Prostate gland (tissue), 2 donors: ENCODE measurements at regions not wholly inside any gene's neighbourhood (a gene's known extent, or its start where the extent isn't known, plus 50 kb on each side); places are given as distances from the start of the nearest gene placed in this dataset.

Experiments used
- CTCF ChIP-seq, 4 experiments: fragments of 200-600 bp in 2 of 4; fragments of 450-650 bp in 2 of 4; sonication (generic) in 2 of 4; IDR thresholded peaks; 1 replicate in 3 of 4; 2 replicates in 1 of 4; pipeline ENCODE4 v1.5.1; 2016 to 2019; ENCODE audit warnings: antibody characterized with exemption in 4 of 4, mild to moderate bottlenecking in 2 of 4, moderate library complexity in 2 of 4
- POLR2A ChIP-seq: fragments of 450-650 bp; IDR thresholded peaks from one replicate; pipeline ENCODE4 v1.6.1; 2016; ENCODE audit warnings: antibody characterized with exemption, mild to moderate bottlenecking

GRCh38 chr11:45475173-45475572 lies 189.0 kb upstream of the SYT13 start:
- TF ChIP-seq CTCF (IDR thresholded peaks at IDR 0.05): no peak
- no peak for TF ChIP-seq POLR2A
